OCI-LY1 (cell line): ENCODE measurements at regions not wholly inside any gene's neighbourhood (a gene's known extent, or its start where the extent isn't known, plus 50 kb on each side); places are given as distances from the start of the nearest gene placed in this dataset.

Experiments used
- CTCF ChIP-seq: fragments of 200-600 bp; sonication (generic), shearing (Covaris generic); IDR thresholded peaks from 2 replicates; pipeline ENCODE4 v1.5.1; 2017; ENCODE audit warnings: mild to moderate bottlenecking, antibody characterized with exemption, low read length, moderate library complexity, mixed read lengths
- EZH2 ChIP-seq: fragments of 200-600 bp; sonication (generic), shearing (Covaris generic); IDR thresholded peaks from 2 replicates; pipeline ENCODE4 v1.8.0; 2017; ENCODE audit warnings: borderline replicate concordance, mixed run types, mild to moderate bottlenecking, antibody characterized with exemption, low read length, moderate library complexity, mixed read lengths

GRCh38 chr14:86464341-86464740 lies 934.4 kb downstream of the FLRT2 start:
- TF ChIP-seq CTCF (no peak), EZH2 (no peak)
